RWPE2 (cell line): ENCODE measurements at regions not wholly inside any gene's neighbourhood (a gene's known extent, or its start where the extent isn't known, plus 50 kb on each side); places are given as distances from the start of the nearest gene placed in this dataset.

Source experiments
- ATAC-seq: fragments of 200-7000 bp; cut with Tn5 transposase; 3 replicates; pipeline ENCODE4 v1.9.1; 2021; ENCODE audit warnings: low read depth
- DNase-seq: peaks from one replicate; pipeline ENCODE4 v3.0.0-alpha.2; 2020; ENCODE audit warnings: low spot score
- H3K27ac ChIP-seq: fragments of 450-650 bp; 2 replicates; pipeline ENCODE4 v1.5.1; 2017; ENCODE audit warnings: mild to moderate bottlenecking; ENCODE audit not compliant: poor library complexity, severe bottlenecking
- H3K27me3 ChIP-seq: fragments of 250-450 bp; sonication (Bioruptor Pico); 2 replicates; pipeline ENCODE4 v1.5.1; 2021; ENCODE audit warnings: mild to moderate bottlenecking, moderate library complexity; ENCODE audit not compliant: insufficient read depth, poor library complexity, severe bottlenecking
- H3K36me3 ChIP-seq: fragments of 250-450 bp; sonication (Bioruptor Pico); 2 replicates; pipeline ENCODE4 v1.5.1; 2020; ENCODE audit warnings: low read depth, mild to moderate bottlenecking, moderate library complexity
- H3K4me1 ChIP-seq: fragments of 250-450 bp; sonication (Bioruptor Pico); 2 replicates; pipeline ENCODE4 v1.5.1; 2021; ENCODE audit warnings: mild to moderate bottlenecking, moderate library complexity; ENCODE audit not compliant: insufficient read depth, poor library complexity, severe bottlenecking
- H3K4me3 ChIP-seq: fragments of 250-450 bp; sonication (Bioruptor Pico); 2 replicates; pipeline ENCODE4 v1.5.1; 2021; ENCODE audit warnings: mild to moderate bottlenecking, moderate library complexity; ENCODE audit not compliant: severe bottlenecking
- H3K9me3 ChIP-seq: fragments of 250-450 bp; sonication (Bioruptor Pico); 2 replicates; pipeline ENCODE4 v1.5.1; 2021; ENCODE audit warnings: mild to moderate bottlenecking, moderate library complexity; ENCODE audit not compliant: severe bottlenecking
- CTCF ChIP-seq: fragments of 450-650 bp; IDR thresholded peaks from one replicate; pipeline ENCODE4 v1.5.1; 2017; ENCODE audit warnings: mild to moderate bottlenecking, moderate library complexity; ENCODE audit not compliant: poor library complexity, severe bottlenecking

DNA sequence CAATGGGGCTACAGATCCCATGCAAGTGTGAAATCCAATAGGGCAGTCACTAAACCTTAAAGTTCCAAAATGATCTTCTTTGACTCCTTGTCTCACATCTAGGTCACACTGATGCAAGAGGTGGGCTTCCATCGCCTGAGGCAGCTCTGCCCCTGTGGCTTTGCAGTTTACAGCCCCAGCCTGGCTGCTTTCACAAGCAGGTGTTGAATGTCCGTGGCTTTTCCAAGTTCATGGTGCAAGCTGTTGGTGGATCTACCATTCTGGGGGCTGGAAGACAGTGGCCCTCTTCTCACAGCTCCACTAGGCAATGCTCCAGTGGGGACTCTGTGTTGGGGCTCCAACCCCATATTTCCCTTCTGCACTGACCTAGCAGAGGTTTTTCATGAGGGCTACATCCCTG, 68.5 kb upstream of the PRR20G start:
- DNase-seq (no peak), ATAC-seq (no peak)
- no peaks in the 10 kb centered on the region for H3K36me3 ChIP-seq
- no peak overlapping the region for H3K4me3 ChIP-seq
- H3K9me3 ChIP-seq, result peaks cover 3% of the 10 kb centered on the region
- H3K27me3 ChIP-seq, result no peaks in the 10 kb centered on the region
- no peak for TF ChIP-seq CTCF
- no peaks in the 10 kb centered on the region for H3K4me1 ChIP-seq
- no peak overlapping the region for H3K27ac ChIP-seq

DNA sequence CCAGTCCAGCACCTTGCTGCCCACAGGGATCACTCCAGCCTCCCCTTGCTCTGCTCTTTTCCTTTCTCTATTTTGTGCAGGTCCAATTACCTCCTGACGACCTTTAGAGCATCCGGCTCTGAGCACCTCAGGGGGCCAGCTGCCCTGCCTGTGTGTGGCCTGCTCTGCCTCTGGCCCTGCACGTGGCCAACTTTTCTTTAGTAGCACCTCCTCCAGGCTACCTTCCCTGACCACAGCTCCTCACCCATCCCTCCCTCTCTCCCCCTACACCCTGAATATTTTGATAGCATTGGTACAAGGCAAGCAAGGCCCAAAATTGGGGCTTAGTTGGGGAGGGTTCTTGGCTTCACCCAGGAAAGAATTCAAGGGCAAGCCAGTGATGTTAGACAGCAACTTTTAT, 66.9 kb upstream of the PRR20G start:
- ATAC-seq (no peak), DNase-seq (no peak)
- Histone ChIP-seq H3K27ac (no peak overlapping the region), H3K27me3 (no peaks in the 10 kb centered on the region), H3K36me3 (no peaks in the 10 kb centered on the region), H3K4me1 (no peaks in the 10 kb centered on the region), H3K4me3 (no peak overlapping the region), H3K9me3 (peaks cover 3% of the 10 kb centered on the region)
- TF ChIP-seq CTCF, result no peak

DNA sequence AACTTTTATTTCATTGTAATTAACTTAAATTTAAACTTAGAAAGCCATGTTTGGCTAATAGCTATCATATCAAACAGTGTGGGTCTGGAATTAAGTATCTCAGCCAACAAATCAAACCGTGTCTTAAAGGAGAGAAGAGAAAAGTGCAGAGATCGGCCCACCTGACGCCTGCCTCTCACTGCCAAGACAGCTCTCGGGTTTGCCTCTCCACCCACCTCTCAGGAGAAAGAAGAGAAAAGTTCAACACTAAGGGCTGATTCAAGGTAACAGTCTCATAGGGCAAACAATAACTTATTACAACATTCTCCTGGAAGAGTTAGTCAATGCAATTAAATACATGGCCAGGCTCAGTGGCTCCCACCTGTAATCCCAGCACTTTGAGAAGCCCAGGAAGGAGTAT, 64.8 kb upstream of the PRR20G start:
- DNase-seq (no peak), ATAC-seq (no peak)
- Histone ChIP-seq H3K4me3 (no peak overlapping the region), H3K9me3 (peaks cover 3% of the 10 kb centered on the region), H3K27ac (no peak overlapping the region), H3K27me3 (no peaks in the 10 kb centered on the region), H3K36me3 (no peaks in the 10 kb centered on the region), H3K4me1 (no peaks in the 10 kb centered on the region)
- no peak for TF ChIP-seq CTCF

DNA sequence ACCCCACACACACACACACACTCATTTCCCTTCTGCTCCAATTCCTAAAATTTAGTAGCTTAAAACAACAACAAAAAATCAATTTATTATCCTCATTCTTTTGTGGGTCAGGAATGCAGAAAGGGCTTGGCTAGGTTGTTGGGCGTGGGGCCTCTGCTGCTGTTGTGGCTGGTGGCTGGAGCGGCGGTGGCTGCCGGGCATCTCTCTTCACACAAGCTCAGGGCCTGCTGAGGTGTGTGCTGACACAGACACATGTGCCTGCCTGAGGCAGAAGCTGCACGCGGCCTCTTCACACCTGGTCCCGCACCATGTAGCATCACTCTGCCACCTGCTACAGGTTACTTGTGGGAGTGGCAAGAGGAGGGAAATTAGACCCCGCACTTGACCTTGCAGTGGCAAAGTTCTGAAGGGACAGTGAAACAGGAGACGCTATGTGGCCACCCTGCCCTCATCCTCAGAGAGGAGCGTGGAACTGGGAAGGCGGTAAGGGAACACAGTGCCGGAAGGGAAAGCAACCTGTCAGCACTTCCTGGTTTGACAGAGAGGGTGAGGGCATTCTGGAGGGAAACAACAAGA, 64.0 kb upstream of the PRR20G start:
- H3K27ac ChIP-seq, result no peak overlapping the region
- no peak for TF ChIP-seq CTCF
- no peak overlapping the region for H3K4me3 ChIP-seq
- DNase-seq (no peak), ATAC-seq (no peak)
- H3K4me1 ChIP-seq, result no peaks in the 10 kb centered on the region
- peaks cover 3% of the 10 kb centered on the region for H3K9me3 ChIP-seq
- no peaks in the 10 kb centered on the region for H3K36me3 ChIP-seq
- H3K27me3 ChIP-seq, result peaks cover under 1% of the 10 kb centered on the region

- Histone ChIP-seq H3K4me3 (no peak overlapping the region), H3K27me3 (peaks cover 5% of the 10 kb centered on the region), H3K4me1 (no peaks in the 10 kb centered on the region), H3K27ac (no peak overlapping the region), H3K36me3 (no peaks in the 10 kb centered on the region), H3K9me3 (no peaks in the 10 kb centered on the region)
- ATAC-seq, result no peak
- DNase-seq, result no peak
- no peak for TF ChIP-seq CTCF
Observed at GRCh38 chr3:127351321-127351720, 63.5 kb upstream of the PRR20G start.
